ENCODE measurements at regions not wholly inside any gene's neighbourhood (a gene's known extent, or its start where the extent isn't known, plus 50 kb on each side); places are given as distances from the start of the nearest gene placed in this dataset.
"Not testable (repeated sequence)": the region's sequence is repeated elsewhere in the genome, so short reads cannot be mapped to it uniquely, and the experiment has no call there.

GRCh38 chr18:39235118-39235719, 1669.6 kb upstream of the CELF4 start:
- in situ Hi-C loops (cut with HindIII; ENCODE audit: low pct_unique_long_range_greater_than_20kb, low sequenced_read_pairs), result no loop called here
- DNase-seq (ENCODE audit: low read depth), result no peak

- in situ Hi-C loops (cut with HindIII; ENCODE audit: low pct_unique_long_range_greater_than_20kb, low sequenced_read_pairs), result no loop called here
- no peak for DNase-seq (ENCODE audit: low read depth)
Measured at GRCh38 chr18:39232937-39233336, 1667.3 kb upstream of the CELF4 start.

- in situ Hi-C loops (cut with HindIII; ENCODE audit: low pct_unique_long_range_greater_than_20kb, low sequenced_read_pairs), result no loop called here
- no peak for DNase-seq (ENCODE audit: low read depth)
Measured at GRCh38 chr18:39232490-39232889, 1666.9 kb upstream of the CELF4 start.

GRCh38 chr18:39230086-39230803, 1664.6 kb upstream of the CELF4 start:
- no peak for DNase-seq (ENCODE audit: low read depth)
- in situ Hi-C loops (cut with HindIII; ENCODE audit: low pct_unique_long_range_greater_than_20kb, low sequenced_read_pairs), result no loop called here

- in situ Hi-C loops (cut with HindIII; ENCODE audit: low pct_unique_long_range_greater_than_20kb, low sequenced_read_pairs); DNase-seq (ENCODE audit: low read depth): not testable (repeated sequence)
Measured at GRCh38 chr18:39227769-39228168, 1662.2 kb upstream of the CELF4 start.

GRCh38 chr18:39225373-39225772, 1659.8 kb upstream of the CELF4 start:
- in situ Hi-C loops (cut with HindIII; ENCODE audit: low pct_unique_long_range_greater_than_20kb, low sequenced_read_pairs), result no loop called here
- DNase-seq (ENCODE audit: low read depth), result no peak

GRCh38 chr18:39223283-39223682, 1657.7 kb upstream of the CELF4 start:
- in situ Hi-C loops (cut with HindIII; ENCODE audit: low pct_unique_long_range_greater_than_20kb, low sequenced_read_pairs), result no loop called here
- no peak for DNase-seq (ENCODE audit: low read depth)

GRCh38 chr18:39215920-39216319, 1650.3 kb upstream of the CELF4 start:
- in situ Hi-C loops (cut with HindIII; ENCODE audit: low pct_unique_long_range_greater_than_20kb, low sequenced_read_pairs), result no loop called here
- no peak for DNase-seq (ENCODE audit: low read depth)

- in situ Hi-C loops (cut with HindIII; ENCODE audit: low pct_unique_long_range_greater_than_20kb, low sequenced_read_pairs), result no loop called here
- DNase-seq (ENCODE audit: low read depth), result no peak
Measured at GRCh38 chr18:39211461-39211860, 1645.9 kb upstream of the CELF4 start.

GRCh38 chr18:39209173-39209572, 1643.6 kb upstream of the CELF4 start:
- DNase-seq (ENCODE audit: low read depth), result no peak
- in situ Hi-C loops (cut with HindIII; ENCODE audit: low pct_unique_long_range_greater_than_20kb, low sequenced_read_pairs), result no loop called here

GRCh38 chr18:39208729-39209128, 1643.1 kb upstream of the CELF4 start:
- no peak for DNase-seq (ENCODE audit: low read depth)
- in situ Hi-C loops (cut with HindIII; ENCODE audit: low pct_unique_long_range_greater_than_20kb, low sequenced_read_pairs), result no loop called here

- in situ Hi-C loops (cut with HindIII; ENCODE audit: low pct_unique_long_range_greater_than_20kb, low sequenced_read_pairs), result no loop called here
- no peak for DNase-seq (ENCODE audit: low read depth)
Measured at GRCh38 chr18:39208190-39208589, 1642.6 kb upstream of the CELF4 start.

GRCh38 chr18:39206398-39207103, 1641.0 kb upstream of the CELF4 start:
- DNase-seq (ENCODE audit: low read depth); in situ Hi-C loops (cut with HindIII; ENCODE audit: low pct_unique_long_range_greater_than_20kb, low sequenced_read_pairs): not testable (repeated sequence)

- DNase-seq (ENCODE audit: low read depth), result no peak
- in situ Hi-C loops (cut with HindIII; ENCODE audit: low pct_unique_long_range_greater_than_20kb, low sequenced_read_pairs), result no loop called here
Measured at GRCh38 chr18:39205565-39206195, 1640.1 kb upstream of the CELF4 start.

GRCh38 chr18:39200153-39200552, 1634.6 kb upstream of the CELF4 start:
- in situ Hi-C loops (cut with HindIII; ENCODE audit: low pct_unique_long_range_greater_than_20kb, low sequenced_read_pairs), result no loop called here
- DNase-seq (ENCODE audit: low read depth), result no peak

- in situ Hi-C loops (cut with HindIII; ENCODE audit: low pct_unique_long_range_greater_than_20kb, low sequenced_read_pairs), result no loop called here
- no peak for DNase-seq (ENCODE audit: low read depth)
Measured at GRCh38 chr18:39199231-39199855, 1633.7 kb upstream of the CELF4 start.

- DNase-seq (ENCODE audit: low read depth), result peak; percentile 2
- in situ Hi-C loops (cut with HindIII; ENCODE audit: low pct_unique_long_range_greater_than_20kb, low sequenced_read_pairs), result no loop called here
Measured at GRCh38 chr18:39198376-39198775, 1632.8 kb upstream of the CELF4 start.

- in situ Hi-C loops (cut with HindIII; ENCODE audit: low pct_unique_long_range_greater_than_20kb, low sequenced_read_pairs), result no loop called here
- no peak for DNase-seq (ENCODE audit: low read depth)
Measured at GRCh38 chr18:39191931-39192330, 1626.3 kb upstream of the CELF4 start.

- in situ Hi-C loops (cut with HindIII; ENCODE audit: low pct_unique_long_range_greater_than_20kb, low sequenced_read_pairs), result no loop called here
- no peak for DNase-seq (ENCODE audit: low read depth)
Measured at GRCh38 chr18:39191058-39191457, 1625.5 kb upstream of the CELF4 start.

Data from Caki2 (cell line).